Sigmoid colon (tissue), 4 donors: ENCODE measurements at regions not wholly inside any gene's neighbourhood (a gene's known extent, or its start where the extent isn't known, plus 50 kb on each side); places are given as distances from the start of the nearest gene placed in this dataset.

Source experiments
- CTCF ChIP-seq, 4 experiments: fragments of 450-650 bp in 3 of 4; fragments of 200-600 bp in 1 of 4; IDR thresholded peaks; one replicate each; pipeline ENCODE4 v1.5.1; 2016 to 2019; ENCODE audit warnings: antibody characterized with exemption in 4 of 4, mild to moderate bottlenecking in 3 of 4, moderate library complexity in 2 of 4
- POLR2A ChIP-seq, 2 donors: fragments of 450-650 bp; IDR thresholded peaks; one replicate each; pipeline ENCODE4 v1.6.1; 2016; ENCODE audit warnings: antibody characterized with exemption in 2 of 2, mild to moderate bottlenecking in 2 of 2, moderate library complexity in 2 of 2
- POLR2AphosphoS5 ChIP-seq, 4 donors: sonication (generic); formaldehyde crosslinking; IDR thresholded peaks; one replicate each; pipeline ENCODE4 v1.6.1; 2017; ENCODE audit warnings: antibody characterized with exemption in 4 of 4

- TF ChIP-seq POLR2AphosphoS5 (IDR thresholded peaks at IDR 0.05) (no peak), CTCF (IDR thresholded peaks at IDR 0.05) (no peak), POLR2A (IDR thresholded peaks at IDR 0.05) (no peak)
These were observed 629.1 kb downstream of the MMUT start for GRCh38 chr6:48833916-48834315.
